Stimulated activated CD4-positive, alpha-beta T cell treated with anti-CD3 and anti-CD28 coated beads, Interleukin-15, amount 100 ng/mL, for 1 hour (primary cell): ENCODE measurements at regions not wholly inside any gene's neighbourhood (a gene's known extent, or its start where the extent isn't known, plus 50 kb on each side); places are given as distances from the start of the nearest gene placed in this dataset.
"Not testable (repeated sequence)": the region's sequence is repeated elsewhere in the genome, so short reads cannot be mapped to it uniquely, and the experiment has no call there.

ENCODE experiments used
- DNase-seq, 2 donors: peaks; one replicate each; pipeline ENCODE4 v3.0.0-alpha.2; 2020; ENCODE audit warnings: low read depth in 1 of 2, low spot score in 1 of 2

DNA sequence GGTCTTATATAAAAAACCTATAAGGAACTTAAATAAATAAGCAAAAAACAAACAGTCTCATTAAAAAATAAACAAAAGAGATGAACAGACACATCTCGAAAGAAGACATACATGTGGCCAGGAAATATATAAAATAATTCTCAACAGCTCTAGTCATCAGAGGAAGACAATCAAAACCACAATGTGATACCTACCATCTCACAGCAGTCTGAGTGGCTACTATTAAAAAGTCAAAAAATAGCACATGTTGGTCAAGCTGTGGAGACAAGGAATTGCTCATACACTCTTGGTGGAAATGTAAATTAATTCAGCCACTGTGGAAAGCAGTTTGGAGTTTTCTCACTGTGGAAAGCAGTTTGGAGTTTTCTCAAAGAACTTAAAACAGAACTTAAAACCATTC, 100.3 kb upstream of the ADAMTS5 start:
- no peak for DNase-seq

DNA sequence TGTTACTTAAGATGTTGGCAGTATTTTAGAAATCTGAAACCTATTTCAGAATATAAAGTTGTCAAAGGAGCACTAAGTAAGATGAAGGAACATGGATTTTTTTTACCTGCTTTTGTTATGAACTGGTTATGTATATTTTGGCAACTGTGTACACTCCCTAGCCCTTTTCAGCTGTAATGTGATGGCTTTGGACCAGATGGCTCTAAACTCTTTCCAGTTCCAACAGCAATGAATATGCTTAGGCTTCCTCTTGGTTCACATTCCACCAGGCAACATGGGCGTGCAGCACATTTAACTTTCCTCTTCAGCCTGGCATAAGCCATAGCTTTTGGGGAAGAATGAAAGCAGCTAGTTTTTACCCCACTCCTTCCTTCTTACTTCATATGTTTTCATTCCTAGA, 95.6 kb upstream of the ADAMTS5 start:
- DNase-seq, result no peak

DNA sequence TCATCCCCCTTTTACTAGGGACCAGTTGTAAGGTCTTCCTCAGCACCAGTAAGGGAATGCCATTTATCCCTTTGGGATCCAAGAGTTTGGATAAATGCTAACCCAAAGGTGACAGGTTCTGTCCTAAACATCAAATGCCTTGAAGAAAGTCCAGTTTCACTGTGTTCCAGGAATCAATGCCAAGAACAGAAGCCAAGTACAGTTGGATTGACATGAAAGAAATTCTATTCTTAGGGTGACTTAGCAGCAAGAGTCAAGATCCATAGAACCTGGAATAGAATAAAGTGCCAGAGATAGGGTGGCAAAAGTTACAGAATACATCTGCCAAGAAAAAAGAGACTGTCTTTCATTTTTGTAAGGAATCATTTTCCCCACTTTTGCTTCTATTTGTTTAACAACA, 94.9 kb upstream of the ADAMTS5 start:
- DNase-seq, result no peak

DNA sequence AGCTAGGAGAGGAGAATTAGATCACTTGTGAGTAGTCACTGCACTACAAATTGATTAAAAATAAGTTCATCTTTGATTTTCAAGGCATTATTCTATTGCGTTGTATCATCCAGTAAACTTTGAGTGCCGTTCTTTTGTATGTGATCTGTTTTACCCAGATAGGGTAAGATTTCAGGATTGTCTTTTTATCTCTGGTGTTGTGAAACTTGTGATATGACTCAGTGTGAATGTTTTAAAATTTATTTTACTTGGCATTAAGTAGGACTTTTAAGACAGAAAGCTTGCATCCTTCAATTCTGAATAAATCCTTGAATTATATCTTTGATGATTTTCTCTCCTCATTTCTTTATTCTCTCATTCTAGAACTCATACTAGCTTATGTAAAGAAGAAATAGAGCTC, 93.3 kb upstream of the ADAMTS5 start:
- no peak for DNase-seq

DNA sequence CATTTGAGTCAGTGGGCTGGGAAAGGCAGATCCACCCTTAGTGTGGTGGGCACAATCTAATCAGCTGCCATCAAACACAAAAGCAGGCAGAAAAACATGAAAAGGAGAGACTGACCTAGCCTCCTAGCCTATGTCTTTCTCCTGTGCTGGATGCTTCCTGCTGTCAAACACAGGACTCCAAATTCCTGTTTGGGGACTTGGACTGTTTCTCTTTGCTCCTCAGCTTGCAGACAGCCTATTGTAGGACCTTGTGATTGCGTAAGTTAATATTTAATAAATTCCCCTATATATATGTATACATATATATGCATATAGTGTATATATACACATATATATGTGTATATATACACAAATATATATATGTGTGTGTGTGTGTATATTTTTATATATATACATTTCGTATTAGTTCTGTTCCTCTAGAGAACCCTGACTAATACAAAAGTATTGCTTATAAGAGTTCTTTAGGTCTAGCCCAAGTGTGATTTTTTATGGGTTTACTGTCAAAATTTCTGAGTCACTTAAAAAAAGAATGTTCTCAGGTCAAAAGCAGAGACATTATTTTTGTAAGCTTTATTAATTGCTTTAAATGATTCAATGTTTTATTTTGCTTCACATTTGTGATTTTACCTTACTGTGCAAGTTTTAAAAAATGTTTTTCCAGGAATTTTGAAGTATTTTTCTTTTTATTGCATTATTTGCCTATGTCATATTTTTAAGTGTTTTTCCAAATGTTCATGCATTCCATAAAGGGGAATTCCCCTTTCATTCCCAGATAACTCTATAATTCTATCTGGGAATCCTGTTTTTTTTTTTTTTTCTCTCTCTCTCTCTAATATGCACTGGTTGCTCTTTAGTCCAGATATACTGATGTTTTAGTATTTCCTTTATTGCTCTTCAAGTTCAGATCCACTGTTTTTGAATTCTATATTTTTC, 92.1 kb upstream of the ADAMTS5 start:
- no peak for DNase-seq

DNA sequence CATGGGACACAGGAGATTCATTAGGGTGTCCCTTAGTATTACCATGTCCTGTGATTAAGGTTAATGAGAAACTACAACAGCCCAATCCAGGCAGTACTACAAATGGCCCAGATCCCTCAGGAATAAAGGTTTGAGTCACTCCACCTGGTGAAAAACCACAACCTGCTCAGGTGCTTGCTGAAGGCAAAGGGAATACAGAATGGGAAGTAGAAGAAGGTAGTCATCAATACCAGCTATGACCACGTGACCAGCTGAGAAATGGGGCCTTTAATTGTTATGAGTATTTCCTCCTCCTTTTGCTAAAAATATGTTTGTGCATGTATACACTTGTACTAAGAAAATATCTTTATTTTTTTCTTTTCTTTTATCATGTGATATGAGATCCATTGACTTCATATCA, 91.1 kb upstream of the ADAMTS5 start:
- DNase-seq, result no peak

DNA sequence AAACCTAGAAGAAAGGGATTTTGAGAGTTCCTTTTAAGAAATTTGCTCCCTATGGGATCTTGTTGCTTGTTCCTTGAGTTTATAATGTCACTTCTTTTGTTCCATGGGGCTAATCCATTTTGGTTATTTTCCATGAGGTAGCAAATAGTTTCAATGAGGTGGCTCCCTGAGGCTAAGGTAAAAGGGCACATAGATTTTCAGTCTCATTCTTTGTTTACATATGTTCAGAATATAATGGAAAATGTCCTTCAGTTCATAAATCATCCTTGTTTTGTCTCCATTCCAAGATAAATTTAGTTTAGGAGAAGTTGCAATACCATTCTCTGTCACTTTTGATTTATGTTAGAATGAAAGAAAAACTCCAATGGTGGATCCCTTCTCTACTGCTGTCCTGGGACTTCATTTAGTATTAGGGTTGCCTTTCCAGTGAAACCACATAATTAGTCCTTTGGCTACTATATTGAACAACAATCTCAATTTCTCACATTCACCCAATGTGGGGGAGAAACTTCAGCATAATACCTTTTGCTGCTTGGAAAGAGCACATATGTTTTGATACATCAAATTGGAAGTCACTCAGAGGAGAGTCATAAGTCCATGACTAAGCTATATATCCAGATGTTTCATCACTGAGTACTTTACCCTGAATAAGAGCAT, 80.9 kb upstream of the ADAMTS5 start:
- no peak for DNase-seq

DNA sequence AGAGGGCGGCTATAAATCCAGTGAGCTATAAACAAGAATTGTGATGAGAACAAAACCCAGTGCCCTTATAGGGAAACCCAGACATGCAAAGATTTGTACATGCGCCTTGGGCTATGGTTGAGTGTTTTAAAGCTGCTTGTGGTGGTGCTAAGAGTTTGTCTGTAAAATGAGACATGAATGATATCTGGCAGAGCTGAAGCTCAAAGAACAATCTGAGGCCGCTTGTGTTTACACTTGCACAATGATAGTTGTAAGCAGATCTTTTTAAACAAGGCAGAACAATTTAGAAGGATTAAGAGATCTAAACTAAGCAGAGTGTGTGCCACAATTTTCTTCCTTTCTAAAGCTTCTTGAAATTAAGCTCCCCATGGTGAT, 80.4 kb upstream of the ADAMTS5 start:
- DNase-seq, result no peak

DNA sequence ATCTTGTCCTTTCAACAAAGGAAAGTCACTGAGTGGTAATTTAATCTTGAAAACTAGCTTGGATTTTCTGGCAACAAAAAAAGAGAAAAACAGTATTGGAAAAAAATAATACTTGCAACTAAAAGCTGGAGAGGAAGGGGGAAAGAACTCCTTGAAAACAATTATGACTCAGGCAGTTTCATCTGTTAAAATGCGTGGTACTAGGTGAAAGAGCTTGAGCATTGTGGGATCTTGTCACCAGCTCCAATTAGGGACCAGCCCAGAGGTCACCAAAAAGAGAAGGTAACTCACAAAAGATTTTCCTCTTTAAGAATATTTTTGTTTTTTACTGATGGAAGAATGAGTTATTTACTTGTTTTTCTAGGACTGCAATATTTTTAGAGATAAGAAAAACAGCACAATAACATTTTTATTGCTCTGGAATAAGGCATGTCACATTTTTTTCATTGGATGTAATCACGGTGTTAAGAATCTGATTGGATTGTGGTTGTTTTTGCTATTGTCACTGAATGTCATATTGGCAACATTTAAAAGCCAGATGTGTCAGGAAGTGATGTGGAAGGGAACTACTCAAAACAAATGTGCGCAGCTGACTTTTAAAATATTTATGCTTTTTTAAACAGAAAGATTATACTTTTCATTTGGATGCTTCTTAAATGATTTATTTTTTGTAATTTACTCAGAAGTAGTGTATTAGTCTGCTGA, 78.5 kb upstream of the ADAMTS5 start:
- DNase-seq, result no peak

DNA sequence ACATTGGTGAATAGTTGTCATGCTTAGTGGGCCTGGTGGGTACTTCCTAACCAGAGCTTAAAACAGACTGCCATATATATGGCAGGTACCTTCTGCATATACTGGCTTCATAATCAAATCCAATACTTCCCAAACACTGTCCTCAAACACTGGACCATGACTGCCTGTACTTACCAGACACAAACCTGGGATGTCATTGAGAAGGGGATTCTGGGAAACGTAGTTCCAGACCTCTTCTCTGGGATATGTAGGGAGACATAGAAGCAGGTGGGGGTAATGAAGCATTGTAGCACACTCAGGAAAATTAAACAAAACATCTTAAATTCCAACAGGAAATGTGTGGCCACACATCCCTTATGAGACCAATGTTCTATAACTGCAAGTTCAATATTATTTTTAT, 76.5 kb upstream of the ADAMTS5 start:
- DNase-seq, result no peak

DNA sequence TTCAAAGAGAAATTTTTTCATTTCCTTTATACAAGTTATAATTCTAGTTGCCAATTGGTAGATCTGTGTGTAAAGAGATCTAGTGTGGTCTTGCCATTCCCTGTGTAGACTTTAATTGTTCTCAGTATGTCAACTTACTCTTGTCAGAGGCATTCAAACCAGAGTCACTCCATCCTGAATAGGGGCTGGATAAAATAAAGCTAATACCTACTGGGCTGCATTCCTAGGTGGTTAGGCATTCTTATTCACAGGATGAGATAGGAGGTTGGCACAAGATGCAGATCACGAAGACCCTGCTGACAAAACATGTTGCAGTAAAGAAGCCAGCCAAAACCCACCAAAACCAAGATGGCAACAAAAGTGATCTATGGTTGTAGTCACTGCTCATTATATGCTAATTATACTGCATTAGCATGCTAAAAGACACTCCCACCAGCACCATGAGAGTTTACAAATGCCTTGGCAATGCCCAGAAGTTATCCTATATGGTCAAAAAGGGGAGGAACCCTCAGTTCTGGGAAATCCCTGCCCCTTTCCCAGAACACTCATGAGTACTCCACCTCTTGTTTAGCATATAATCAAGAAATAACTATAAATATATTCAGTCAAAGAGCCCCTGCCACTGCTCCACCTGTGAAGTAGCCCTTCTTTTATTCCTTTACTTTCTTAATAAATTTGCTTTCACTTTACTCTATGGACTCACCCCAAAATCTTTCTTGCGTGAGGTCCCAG, 74.0 kb upstream of the ADAMTS5 start:
- DNase-seq, result no peak

DNA sequence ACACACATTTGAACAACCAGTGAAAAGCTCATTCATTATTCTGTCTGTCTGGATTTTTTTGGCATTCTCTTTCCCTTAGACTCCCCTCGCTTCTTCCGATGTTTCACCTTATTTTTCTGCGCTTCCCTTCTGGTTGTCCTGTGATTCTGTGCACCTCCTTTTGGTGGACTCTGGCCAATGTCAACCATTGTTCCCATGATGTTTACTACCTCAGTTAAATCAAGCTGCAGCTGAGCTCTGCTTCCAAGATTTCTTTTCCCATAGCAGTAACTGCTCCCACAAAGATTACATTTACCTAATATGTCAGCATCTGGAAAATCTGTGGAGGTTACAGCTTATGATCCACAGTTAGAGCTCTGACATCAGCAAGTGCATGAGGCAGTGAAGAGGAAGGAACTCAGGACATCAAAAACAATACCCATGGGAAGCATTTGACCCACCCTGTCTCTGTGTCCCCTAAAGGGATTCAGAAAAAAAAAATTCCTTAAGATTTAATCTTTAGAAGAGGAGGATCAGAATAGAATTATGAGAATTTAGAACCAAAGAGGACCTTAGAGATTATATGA, 69.9 kb upstream of the ADAMTS5 start:
- DNase-seq, result no peak

DNA sequence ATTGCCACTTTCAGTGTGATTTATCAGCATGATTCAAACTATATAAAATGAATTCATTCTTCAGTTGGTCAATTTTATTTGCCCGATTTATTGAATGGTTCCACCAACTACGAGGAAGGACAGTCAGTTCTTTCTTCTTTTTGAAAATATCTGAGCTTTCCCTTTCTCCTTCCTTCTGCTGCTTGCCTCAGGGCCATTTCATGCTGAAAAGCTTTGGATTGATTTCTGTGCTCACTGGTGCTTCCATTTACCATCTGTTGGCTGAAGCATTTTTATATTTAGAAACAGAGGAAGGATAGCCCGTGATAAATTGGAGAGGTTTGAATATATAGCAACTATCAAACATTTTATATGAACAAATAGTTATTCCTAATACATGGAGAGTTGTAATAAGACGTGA, 68.9 kb upstream of the ADAMTS5 start:
- DNase-seq, result no peak

DNA sequence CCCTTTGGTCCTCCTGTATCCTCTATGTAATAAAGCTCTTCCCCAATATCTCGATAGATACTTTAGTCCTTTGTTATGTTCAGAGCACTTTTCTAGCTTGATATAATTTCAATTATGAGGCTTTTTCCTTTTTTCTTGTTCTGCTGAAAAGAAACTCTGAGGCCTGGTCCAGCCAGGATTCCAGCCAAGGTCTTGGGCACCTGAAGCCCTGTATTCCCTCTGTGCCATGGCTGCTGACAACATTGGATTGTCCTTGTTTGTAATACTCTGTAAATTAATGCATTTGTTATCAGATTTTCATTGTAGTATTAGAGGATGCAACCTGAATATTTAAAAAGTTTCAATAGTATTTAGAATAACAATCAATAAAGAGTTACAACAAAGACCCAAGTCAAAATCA, 67.9 kb upstream of the ADAMTS5 start:
- no peak for DNase-seq

DNA sequence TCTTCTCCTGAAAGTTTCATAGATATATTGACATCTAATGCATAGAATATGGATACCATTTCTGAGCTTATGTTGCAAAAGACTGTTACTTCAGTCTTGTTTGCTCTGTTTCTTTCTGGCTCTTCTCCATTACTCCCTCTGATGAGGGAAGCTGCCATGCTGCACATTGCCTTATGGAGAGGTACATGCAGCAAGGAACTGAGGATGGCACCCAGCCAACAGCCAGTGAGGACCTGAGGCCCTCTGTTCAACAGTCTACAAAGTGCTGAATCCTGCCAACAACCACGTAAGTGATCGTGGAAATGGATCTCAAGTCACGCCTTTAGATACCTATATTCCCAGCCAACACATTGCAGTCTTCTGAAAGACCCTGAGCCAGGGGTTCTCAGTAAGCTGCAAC, 66.6 kb upstream of the ADAMTS5 start:
- no peak for DNase-seq

DNA sequence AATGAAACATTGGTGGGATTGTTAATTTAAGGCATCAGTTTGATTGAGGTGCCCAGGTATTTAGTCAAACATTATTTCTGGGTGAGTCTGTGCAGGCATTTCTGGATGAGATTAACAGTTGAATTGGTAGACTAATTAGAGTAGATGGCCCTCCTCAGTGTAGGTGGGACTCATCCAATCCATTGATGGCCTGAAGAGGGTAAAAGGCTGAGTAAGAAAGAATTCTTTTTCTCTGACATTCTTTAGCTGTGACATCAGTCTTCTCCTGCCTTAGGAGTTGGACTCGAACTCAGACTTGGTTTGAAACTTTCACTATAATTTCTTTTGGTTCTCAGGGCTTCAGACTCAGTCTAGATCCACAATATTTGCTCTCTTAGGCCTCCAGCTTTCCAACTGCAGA, 59.6 kb upstream of the ADAMTS5 start:
- DNase-seq, result no peak

DNA sequence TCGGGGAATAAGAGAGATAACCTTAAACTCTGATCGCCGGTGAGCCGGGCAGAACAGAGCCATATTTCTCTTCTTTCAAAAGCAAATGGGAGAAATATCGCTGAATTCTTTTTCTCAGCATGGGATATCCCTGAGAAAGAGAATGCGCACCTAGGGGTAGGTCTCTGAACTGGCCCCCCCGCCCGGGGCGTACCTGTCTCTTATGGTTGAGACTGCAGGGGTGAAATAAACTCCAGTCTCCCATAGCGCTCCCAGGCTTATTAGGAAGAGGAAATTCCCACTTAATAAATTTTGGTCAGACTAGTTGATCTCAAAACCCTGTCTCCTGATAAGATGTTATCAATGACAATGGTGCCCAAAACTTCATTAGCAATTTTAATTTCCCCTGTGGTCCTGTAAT, 58.8 kb upstream of the ADAMTS5 start:
- DNase-seq, result not testable (repeated sequence)

DNA sequence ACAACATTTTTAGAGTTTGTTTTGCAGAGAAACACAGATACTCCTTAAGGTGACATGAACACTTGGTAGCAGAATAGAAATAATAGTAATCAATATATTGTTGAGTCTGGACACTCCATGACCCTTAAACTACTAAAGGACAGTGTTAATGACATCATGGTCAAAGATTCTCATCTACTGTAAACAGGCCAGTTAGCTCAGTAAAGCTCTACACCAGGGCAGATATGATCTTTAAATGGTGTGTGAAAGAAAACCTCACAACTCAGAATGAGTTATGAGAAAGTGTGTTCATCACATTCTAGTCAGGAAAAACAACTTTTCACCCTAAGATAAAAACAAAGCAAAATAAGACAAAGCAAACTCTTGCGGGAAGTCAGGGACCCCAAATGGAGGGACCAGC, 58.1 kb upstream of the ADAMTS5 start:
- DNase-seq, result no peak

DNA sequence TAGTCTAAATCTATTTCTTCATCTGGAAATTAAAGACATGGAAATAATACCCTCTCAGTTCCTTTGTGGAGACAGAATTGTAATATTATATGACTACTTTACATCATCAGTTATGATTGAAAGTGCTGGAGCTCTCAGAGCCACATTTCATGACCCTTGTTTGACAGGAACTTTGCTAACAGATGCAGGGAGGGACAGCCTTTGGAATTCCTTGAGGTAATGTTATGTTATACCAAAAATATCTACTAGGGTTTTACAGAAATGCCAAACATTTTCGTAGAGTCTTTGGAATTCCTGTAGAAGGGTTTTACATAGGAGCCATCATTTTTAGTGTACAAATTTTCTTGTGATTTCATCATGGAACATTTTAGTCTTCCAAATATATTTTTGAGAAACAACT, 57.4 kb upstream of the ADAMTS5 start:
- DNase-seq, result no peak

DNA sequence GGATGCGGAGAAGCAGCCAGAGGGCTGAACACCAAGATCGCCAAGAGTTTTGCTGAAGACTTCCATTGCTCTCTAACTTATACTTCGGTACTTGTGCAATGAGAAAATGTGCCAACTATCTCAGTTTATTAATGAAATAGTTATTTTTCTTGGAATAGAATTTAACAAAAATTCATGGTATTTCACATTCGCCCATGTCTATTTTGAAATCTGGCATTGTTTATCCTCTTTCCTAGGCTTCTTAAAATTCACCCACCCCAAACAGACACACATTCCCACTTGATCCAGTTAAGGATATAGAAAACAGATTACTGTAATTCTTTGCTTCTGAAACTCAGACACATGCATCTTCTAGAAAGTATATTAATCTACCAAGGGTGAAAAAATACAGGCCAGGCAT, 56.3 kb upstream of the ADAMTS5 start:
- no peak for DNase-seq

DNA sequence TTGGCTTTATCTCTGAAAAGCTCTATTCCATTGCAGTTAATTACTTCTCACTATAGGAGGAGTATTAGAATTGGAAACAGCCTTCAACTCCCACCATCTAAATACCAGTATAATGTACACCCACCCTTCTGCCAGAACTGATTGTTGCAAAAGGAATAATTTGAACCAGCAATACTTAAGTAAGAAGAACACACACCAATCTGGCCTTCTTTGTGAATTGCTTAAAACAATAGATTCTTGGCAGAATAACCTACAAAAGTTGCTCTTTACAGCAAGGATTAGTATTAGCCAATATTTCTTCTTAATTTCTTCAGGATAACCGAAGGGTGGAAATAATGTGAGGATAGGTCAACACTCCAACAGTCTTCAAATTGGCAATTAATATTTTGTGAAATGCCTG, 54.9 kb upstream of the ADAMTS5 start:
- no peak for DNase-seq
